Type B pancreatic cell (in vitro differentiated cells): ENCODE measurements at regions not wholly inside any gene's neighbourhood (a gene's known extent, or its start where the extent isn't known, plus 50 kb on each side); places are given as distances from the start of the nearest gene placed in this dataset.
A peak's percentile ranks its signal among the peaks of the same experiment; 100 is the strongest.

Experiments
- DNase-seq: peaks from one replicate; pipeline ENCODE4 v3.0.0; 2021; ENCODE audit warnings: mixed read lengths; ENCODE audit not compliant: unreplicated experiment; ENCODE audit errors: extremely low spot score
- H3K27ac Mint-ChIP-seq: 2 replicates; pipeline ENCODE4 v1.8.0; 2021; ENCODE audit warnings: mild to moderate bottlenecking, mixed read lengths
- H3K27me3 Mint-ChIP-seq: 2 replicates; pipeline ENCODE4 v1.8.0; 2021; ENCODE audit warnings: mixed read lengths
- H3K36me3 Mint-ChIP-seq: 2 replicates; pipeline ENCODE4 v1.8.0; 2021; ENCODE audit warnings: mixed read lengths
- H3K4me1 Mint-ChIP-seq: one replicate; pipeline ENCODE4 v1.8.0; 2021; ENCODE audit warnings: mixed read lengths; ENCODE audit not compliant: unreplicated experiment
- H3K4me3 Mint-ChIP-seq: 2 replicates; pipeline ENCODE4 v1.8.0; 2021; ENCODE audit warnings: mild to moderate bottlenecking, mixed read lengths
- H3K9me3 Mint-ChIP-seq: 2 replicates; pipeline ENCODE4 v1.8.0; 2021; ENCODE audit warnings: mixed read lengths
- CTCF ChIP-seq: fragments of 200-600 bp; sonication (generic); conservative IDR thresholded peaks from 2 replicates; pipeline ENCODE4 v1.5.0; 2021; ENCODE audit warnings: antibody characterized with exemption, mild to moderate bottlenecking

GRCh38 chr22:27456696-27457503 lies 344.7 kb downstream of the MN1 start:
- H3K4me1 Mint-ChIP-seq = peaks cover 39% of the 10 kb centered on the region
- H3K27ac Mint-ChIP-seq = no peak overlapping the region
- H3K9me3 Mint-ChIP-seq = no peaks in the 10 kb centered on the region
- TF ChIP-seq CTCF = no peak
- H3K4me3 Mint-ChIP-seq = no peak overlapping the region
- peaks cover 28% of the 10 kb centered on the region for H3K27me3 Mint-ChIP-seq
- no peak for DNase-seq
- H3K36me3 Mint-ChIP-seq = peaks cover 3% of the 10 kb centered on the region

GRCh38 chr22:27459999-27460398 lies 341.6 kb downstream of the MN1 start:
- DNase-seq = no peak
- Mint-ChIP-seq H3K4me1 (peaks cover 35% of the 10 kb centered on the region), H3K27me3 (peaks cover 31% of the 10 kb centered on the region), H3K4me3 (no peak overlapping the region), H3K27ac (no peak overlapping the region), H3K36me3 (peaks cover 3% of the 10 kb centered on the region), H3K9me3 (no peaks in the 10 kb centered on the region)
- no peak for TF ChIP-seq CTCF

- H3K36me3 Mint-ChIP-seq = peaks cover 3% of the 10 kb centered on the region
- peaks cover 28% of the 10 kb centered on the region for H3K27me3 Mint-ChIP-seq
- no peak overlapping the region for H3K4me3 Mint-ChIP-seq
- DNase-seq = no peak
- no peaks in the 10 kb centered on the region for H3K9me3 Mint-ChIP-seq
- H3K4me1 Mint-ChIP-seq = peaks cover 33% of the 10 kb centered on the region
- no peak overlapping the region for H3K27ac Mint-ChIP-seq
- TF ChIP-seq CTCF = no peak
Measured at GRCh38 chr22:27460591-27461347, 340.8 kb downstream of the MN1 start.

- H3K27ac Mint-ChIP-seq = peak overlapping the region; percentile 80
- H3K4me1 Mint-ChIP-seq = peaks cover 29% of the 10 kb centered on the region
- TF ChIP-seq CTCF = no peak
- no peak for DNase-seq
- no peaks in the 10 kb centered on the region for H3K9me3 Mint-ChIP-seq
- H3K4me3 Mint-ChIP-seq = peak overlapping the region; percentile 15
- H3K36me3 Mint-ChIP-seq = peaks cover 3% of the 10 kb centered on the region
- H3K27me3 Mint-ChIP-seq = peaks cover 28% of the 10 kb centered on the region
Measured at GRCh38 chr22:27461470-27461869, 340.1 kb downstream of the MN1 start.

- H3K4me3 Mint-ChIP-seq = no peak overlapping the region
- TF ChIP-seq CTCF = no peak
- H3K9me3 Mint-ChIP-seq = no peaks in the 10 kb centered on the region
- H3K27ac Mint-ChIP-seq = peak overlapping the region; percentile 80
- H3K4me1 Mint-ChIP-seq = peaks cover 24% of the 10 kb centered on the region
- DNase-seq = no peak
- peaks cover 24% of the 10 kb centered on the region for H3K27me3 Mint-ChIP-seq
- no peaks in the 10 kb centered on the region for H3K36me3 Mint-ChIP-seq
Measured at GRCh38 chr22:27462190-27462589, 339.4 kb downstream of the MN1 start.
